Activated CD8-positive, alpha-beta memory T cell treated with anti-CD3 and anti-CD28 coated beads for 36 hours (primary cell): ENCODE measurements at regions not wholly inside any gene's neighbourhood (a gene's known extent, or its start where the extent isn't known, plus 50 kb on each side); places are given as distances from the start of the nearest gene placed in this dataset.
"Not testable (repeated sequence)": the region's sequence is repeated elsewhere in the genome, so short reads cannot be mapped to it uniquely, and the experiment has no call there.

Experiments used
- CTCF ChIA-PET: fragments of 350-600 bp; sonication (Branson Sonifier 250); formaldehyde crosslinking; loops from one replicate; lab custom pipeline; 2021; ENCODE audit warnings: antibody characterized with exemption; lab: Charles Lee
- POLR2A ChIA-PET: fragments of 350-600 bp; sonication (Branson Sonifier 250); formaldehyde crosslinking; loops from one replicate; lab custom pipeline; 2021; ENCODE audit warnings: antibody characterized with exemption; lab: Charles Lee

GRCh38 chr7:65792726-65793125 is 80.1 kb upstream of the VKORC1L1 start:
- POLR2A ChIA-PET, CTCF ChIA-PET: not testable (repeated sequence)

GRCh38 chr7:65794671-65795391 is 78.0 kb upstream of the VKORC1L1 start:
- CTCF ChIA-PET, POLR2A ChIA-PET: not testable (repeated sequence)

GRCh38 chr7:65795392-65795716 is 77.5 kb upstream of the VKORC1L1 start:
- POLR2A ChIA-PET, CTCF ChIA-PET: not testable (repeated sequence)

GRCh38 chr7:65796205-65796604 is 76.7 kb upstream of the VKORC1L1 start:
- POLR2A ChIA-PET = no interaction called here
- CTCF ChIA-PET = no interaction called here

GRCh38 chr7:65797086-65797485 is 75.8 kb upstream of the VKORC1L1 start:
- CTCF ChIA-PET, POLR2A ChIA-PET: not testable (repeated sequence)

GRCh38 chr7:65797566-65797965 is 75.3 kb upstream of the VKORC1L1 start:
- CTCF ChIA-PET, POLR2A ChIA-PET: not testable (repeated sequence)

- POLR2A ChIA-PET = no interaction called here
Measured at GRCh38 chr7:65798111-65799075, 74.5 kb upstream of the VKORC1L1 start.

GRCh38 chr7:65800191-65800590 is 72.7 kb upstream of the VKORC1L1 start:
- CTCF ChIA-PET, POLR2A ChIA-PET: not testable (repeated sequence)

More at GRCh38 chr7:65798111-65799075, 74.5 kb upstream of the VKORC1L1 start:
- CTCF ChIA-PET = no interaction called here

- CTCF ChIA-PET = no interaction called here
Measured at GRCh38 chr7:65800890-65801341, 72.0 kb upstream of the VKORC1L1 start.

GRCh38 chr7:65804887-65805286 is 68.0 kb upstream of the VKORC1L1 start:
- POLR2A ChIA-PET = interaction anchor here (0.5 kb wide), 1 partner anchor 35 kb away, joined by 9 read pairs; no protein-coding TSS in a partner anchor
- CTCF ChIA-PET = no interaction called here

More at GRCh38 chr7:65800890-65801341, 72.0 kb upstream of the VKORC1L1 start:
- POLR2A ChIA-PET = no interaction called here

- POLR2A ChIA-PET = not testable (repeated sequence)
- CTCF ChIA-PET = interaction anchor here (0.7 kb wide), 1 partner anchor 174 kb away, joined by 4 read pairs; no protein-coding TSS in a partner anchor
Measured at GRCh38 chr7:65807067-65807466, 65.8 kb upstream of the VKORC1L1 start.

- ChIA-PET POLR2A (no interaction called here), CTCF (no interaction called here)
Measured at GRCh38 chr7:65809259-65809981, 63.5 kb upstream of the VKORC1L1 start.

- ChIA-PET CTCF (no interaction called here), POLR2A (no interaction called here)
Measured at GRCh38 chr7:65809982-65810288, 62.9 kb upstream of the VKORC1L1 start.

GRCh38 chr7:65812281-65812680 is 60.6 kb upstream of the VKORC1L1 start:
- ChIA-PET POLR2A (no interaction called here), CTCF (no interaction called here)

- CTCF ChIA-PET, POLR2A ChIA-PET: not testable (repeated sequence)
Measured at GRCh38 chr7:65814556-65815167, 58.2 kb upstream of the VKORC1L1 start.

- POLR2A ChIA-PET = no interaction called here
Measured at GRCh38 chr7:65820287-65820950, 52.5 kb upstream of the VKORC1L1 start.

More at GRCh38 chr7:65820287-65820950, 52.5 kb upstream of the VKORC1L1 start:
- CTCF ChIA-PET = interaction anchor here (0.6 kb wide), 1 partner anchor 41 kb away, joined by 4 read pairs; no protein-coding TSS in a partner anchor
